SK-N-MC (cell line): ENCODE measurements at regions not wholly inside any gene's neighbourhood (a gene's known extent, or its start where the extent isn't known, plus 50 kb on each side); places are given as distances from the start of the nearest gene placed in this dataset.
A peak's percentile ranks its signal among the peaks of the same experiment; 100 is the strongest.

ENCODE experiments used
- DNase-seq: peaks from one replicate; pipeline ENCODE4 v3.0.0-alpha.2; 2011; ENCODE audit warnings: low read depth, low spot score
- H3K27ac ChIP-seq: fragments of 200-600 bp; sonication (generic); 2 replicates; pipeline ENCODE4 v1.5.1; 2016; ENCODE audit warnings: mixed run types
- H3K36me3 ChIP-seq: fragments of 200-600 bp; sonication (generic); 2 replicates; pipeline ENCODE4 v1.6.1; 2017; ENCODE audit warnings: antibody characterized with exemption, low read length, mixed read lengths; ENCODE audit not compliant: insufficient read depth
- H3K4me3 ChIP-seq: fragments of 200-600 bp; sonication (generic); 2 replicates; pipeline ENCODE4 v1.5.1; 2016
- H3K9ac ChIP-seq: fragments of 200-600 bp; sonication (generic); 2 replicates; pipeline ENCODE4 v1.8.0; 2017; ENCODE audit warnings: mixed run types, mixed read lengths; ENCODE audit not compliant: insufficient read length
- H3K9me3 ChIP-seq: fragments of 200-600 bp; sonication (generic); 2 replicates; pipeline ENCODE4 v1.6.1; 2017; ENCODE audit warnings: low read depth, mild to moderate bottlenecking, antibody characterized with exemption, low read length, moderate library complexity, mixed read lengths
- EZH2 ChIP-seq: fragments of 200-600 bp; sonication (generic); IDR thresholded peaks from one replicate; pipeline ENCODE4 v1.6.1; 2017; ENCODE audit warnings: antibody characterized with exemption
- FOXP2 ChIP-seq: optimal IDR thresholded peaks from 2 replicates; pipeline ENCODE3; 2011; ENCODE audit warnings: mild to moderate bottlenecking, moderate library complexity; ENCODE audit not compliant: insufficient read depth; ENCODE audit errors: extremely low read length, control extremely low read depth
- POLR2AphosphoS5 ChIP-seq: IDR thresholded peaks from 2 replicates; pipeline ENCODE4 v1.6.1; 2012; ENCODE audit warnings: mild to moderate bottlenecking, low read depth, low read length, borderline replicate concordance

DNA sequence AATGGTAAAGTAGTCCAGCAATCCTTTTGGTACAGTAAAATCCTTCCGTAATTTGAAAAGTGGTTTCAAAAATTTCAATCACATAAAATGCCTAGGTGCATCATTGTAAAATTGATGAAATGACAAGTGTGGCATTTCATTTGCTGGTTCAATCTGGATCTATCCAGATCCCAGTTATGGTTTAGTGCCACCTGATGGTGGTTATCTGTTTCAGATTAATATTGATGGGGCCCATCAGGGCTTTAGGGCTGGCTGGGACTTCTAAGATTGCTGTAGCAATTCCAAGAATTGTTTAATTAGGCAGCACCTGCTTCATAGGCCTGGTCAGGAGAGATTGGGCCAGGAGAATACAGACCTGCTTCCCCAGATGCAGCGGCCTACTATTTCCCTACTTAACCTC is 55.5 kb upstream of the PIK3C3 start:
- Histone ChIP-seq H3K36me3 (no peaks in the 10 kb centered on the region), H3K27ac (no peak overlapping the region), H3K9ac (no peak overlapping the region), H3K9me3 (peaks cover 3% of the 10 kb centered on the region; the same call in 1 of the 2 replicates), H3K4me3 (no peak overlapping the region)
- TF ChIP-seq EZH2 (no peak), FOXP2 (no peak), POLR2AphosphoS5 (no peak)
- no peak for DNase-seq

DNA sequence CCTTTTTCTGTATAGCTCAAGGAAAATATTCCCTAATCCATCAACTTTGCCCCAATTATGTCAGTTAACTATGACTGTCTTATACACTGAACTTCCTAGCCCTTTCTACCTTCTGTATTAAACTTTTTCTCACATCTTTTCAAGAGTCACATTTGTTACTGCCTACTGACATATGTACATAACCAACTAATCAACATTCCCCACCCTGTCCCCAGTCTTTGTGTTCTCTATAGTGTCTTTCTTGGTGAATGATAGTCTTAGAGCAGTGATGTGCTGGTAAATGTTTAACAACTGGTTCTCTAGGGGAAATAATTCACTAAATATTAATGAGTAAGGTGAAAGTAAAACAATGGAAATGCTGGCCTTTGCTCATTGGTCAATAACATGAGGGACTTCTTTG is 61.6 kb upstream of the PIK3C3 start:
- H3K9ac ChIP-seq, result no peak overlapping the region
- no peak overlapping the region for H3K27ac ChIP-seq
- no peak overlapping the region for H3K4me3 ChIP-seq
- H3K9me3 ChIP-seq, result peaks cover 3% of the 10 kb centered on the region; the same call in 1 of the 2 replicates
- H3K36me3 ChIP-seq, result no peaks in the 10 kb centered on the region
- DNase-seq, result no peak
- TF ChIP-seq POLR2AphosphoS5 (no peak), EZH2 (no peak), FOXP2 (no peak)

DNA sequence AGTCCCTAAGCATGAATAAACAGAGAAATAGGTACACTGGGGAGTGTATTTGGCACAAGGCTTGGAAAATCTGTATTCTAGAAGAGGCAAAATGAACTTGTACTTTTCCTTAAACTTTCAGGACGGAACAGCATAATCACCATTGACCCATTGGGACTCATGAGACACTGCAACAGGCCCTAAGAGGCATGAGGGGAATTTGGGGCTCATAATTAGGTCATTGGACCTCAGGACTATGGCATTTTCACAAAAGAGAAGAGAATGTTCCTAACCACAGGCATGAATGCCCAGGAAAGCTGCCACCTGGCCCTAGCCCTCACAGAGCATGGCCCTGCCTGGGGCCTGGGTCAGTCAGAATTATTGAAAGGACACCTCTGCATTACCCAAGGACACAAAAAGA is 67.9 kb upstream of the PIK3C3 start:
- H3K36me3 ChIP-seq, result no peaks in the 10 kb centered on the region
- DNase-seq, result no peak
- H3K4me3 ChIP-seq, result no peak overlapping the region
- no peaks in the 10 kb centered on the region for H3K9me3 ChIP-seq
- no peak overlapping the region for H3K9ac ChIP-seq
- no peak overlapping the region for H3K27ac ChIP-seq
- no peak for TF ChIP-seq EZH2
- TF ChIP-seq FOXP2, result no peak
- no peak for TF ChIP-seq POLR2AphosphoS5

DNA sequence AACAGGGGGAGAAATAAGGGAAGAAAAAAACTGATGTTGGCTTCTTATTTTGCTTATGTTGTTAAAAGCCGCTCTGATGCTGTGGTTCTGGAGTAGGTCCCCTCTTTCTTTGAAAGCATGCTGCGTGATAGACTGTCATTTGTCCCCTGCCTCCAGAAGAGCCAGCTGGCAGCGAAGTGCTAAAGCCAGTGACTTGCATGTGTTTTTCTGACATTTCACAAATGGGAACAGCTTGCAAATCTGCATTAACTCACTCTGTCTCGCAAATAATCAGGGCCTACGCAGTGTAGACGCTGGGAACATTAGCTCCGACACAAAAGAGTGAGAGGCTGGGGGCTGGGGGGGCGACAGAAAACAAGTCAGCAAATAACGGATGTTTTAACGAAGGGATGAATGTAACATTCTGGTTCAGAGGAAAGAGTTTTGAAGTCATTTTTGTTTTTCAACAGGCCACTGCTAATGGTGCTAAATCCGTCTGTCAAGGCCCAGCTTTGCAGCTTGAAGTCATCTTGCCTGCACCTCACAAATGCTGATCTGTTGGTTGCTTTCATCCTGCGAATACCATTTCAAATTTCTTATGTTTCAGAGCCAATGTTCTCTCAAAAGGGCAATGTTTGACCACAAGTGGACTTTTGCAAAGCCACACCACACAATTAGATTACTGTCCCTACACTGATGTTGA is 68.8 kb upstream of the PIK3C3 start:
- no peaks in the 10 kb centered on the region for H3K9me3 ChIP-seq
- no peak overlapping the region for H3K27ac ChIP-seq
- no peak overlapping the region for H3K9ac ChIP-seq
- DNase-seq, result no peak
- no peaks in the 10 kb centered on the region for H3K36me3 ChIP-seq
- TF ChIP-seq EZH2 (no peak), POLR2AphosphoS5 (no peak), FOXP2 (no peak)
- H3K4me3 ChIP-seq, result no peak overlapping the region

DNA sequence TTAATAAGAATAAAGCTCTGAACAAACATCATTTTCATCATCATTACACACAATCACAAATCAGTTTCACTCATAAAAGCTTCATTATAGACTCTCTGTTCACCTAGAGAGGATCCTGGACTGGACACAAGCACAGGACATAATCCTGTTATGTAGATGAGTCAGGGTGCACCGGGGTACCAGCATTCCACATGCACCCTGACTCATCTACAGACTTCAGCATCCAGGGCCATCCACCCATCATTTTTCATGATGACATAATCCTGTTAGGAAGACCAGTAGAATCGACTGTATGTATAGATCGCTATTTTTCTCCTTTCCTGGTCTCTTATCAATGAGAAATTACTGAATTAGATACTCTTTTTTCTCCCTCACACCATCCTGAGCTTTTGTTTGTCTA is 73.7 kb upstream of the PIK3C3 start:
- H3K36me3 ChIP-seq, result no peaks in the 10 kb centered on the region
- no peak for DNase-seq
- no peak overlapping the region for H3K4me3 ChIP-seq
- no peak overlapping the region for H3K27ac ChIP-seq
- H3K9me3 ChIP-seq, result no peaks in the 10 kb centered on the region
- no peak overlapping the region for H3K9ac ChIP-seq
- TF ChIP-seq POLR2AphosphoS5 (no peak), EZH2 (no peak), FOXP2 (no peak)

DNA sequence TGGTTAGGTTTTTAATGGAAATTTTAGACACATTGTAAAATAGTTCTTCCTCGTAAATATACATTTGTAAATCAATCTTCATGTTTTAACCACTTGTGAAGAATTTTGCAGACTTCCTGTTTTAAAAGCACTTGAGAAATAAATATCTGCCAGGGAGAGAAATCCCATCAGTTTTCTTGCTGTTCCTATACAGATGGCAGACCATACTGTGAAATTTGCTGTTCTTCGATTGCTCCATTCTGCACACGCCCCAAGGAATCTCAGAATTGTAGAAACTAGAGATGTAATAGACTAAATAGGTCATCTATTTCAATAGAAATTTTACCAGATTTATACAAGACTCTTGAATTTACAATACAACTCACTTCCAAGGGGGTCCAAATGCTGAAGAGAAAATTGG is 75.8 kb upstream of the PIK3C3 start:
- TF ChIP-seq FOXP2 (no peak), EZH2 (no peak), POLR2AphosphoS5 (no peak)
- no peak overlapping the region for H3K4me3 ChIP-seq
- H3K9ac ChIP-seq, result no peak overlapping the region
- H3K9me3 ChIP-seq, result no peaks in the 10 kb centered on the region
- H3K27ac ChIP-seq, result no peak overlapping the region
- H3K36me3 ChIP-seq, result no peaks in the 10 kb centered on the region
- DNase-seq, result peak; percentile 37

DNA sequence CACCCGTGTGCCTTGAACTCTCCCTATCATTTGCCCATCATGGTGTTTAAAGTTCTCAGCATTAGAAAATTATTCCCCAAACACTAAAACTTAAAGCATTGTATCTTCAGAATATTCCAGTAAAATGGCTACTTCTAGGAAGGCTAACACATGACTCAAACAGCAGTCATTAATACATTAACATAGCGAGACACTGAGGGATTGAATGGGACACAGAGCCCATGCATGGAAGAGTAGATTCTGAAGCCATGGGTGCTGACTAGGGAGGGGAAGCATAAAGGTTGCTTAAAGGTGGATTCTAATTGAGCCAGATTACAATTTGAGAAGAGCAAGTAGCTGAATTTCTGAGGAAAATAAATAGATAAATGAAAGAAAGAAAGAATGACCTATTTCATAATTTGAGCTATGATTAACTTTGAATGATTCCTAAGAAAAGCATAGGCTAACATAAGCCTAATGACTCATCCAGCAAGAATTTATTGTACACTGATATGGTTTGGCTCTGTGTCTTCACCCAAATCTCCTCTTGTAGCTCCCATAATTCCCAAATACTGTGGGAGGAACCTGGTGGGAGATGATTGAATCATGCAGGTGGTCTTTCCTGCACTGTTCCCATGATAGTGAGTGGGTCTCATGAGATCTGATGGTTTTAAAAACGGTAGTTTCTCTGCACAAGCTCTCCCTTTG is 79.8 kb upstream of the PIK3C3 start:
- no peak overlapping the region for H3K9ac ChIP-seq
- DNase-seq, result no peak
- H3K36me3 ChIP-seq, result no peaks in the 10 kb centered on the region
- H3K27ac ChIP-seq, result no peak overlapping the region
- H3K9me3 ChIP-seq, result no peaks in the 10 kb centered on the region
- TF ChIP-seq FOXP2 (no peak), POLR2AphosphoS5 (no peak), EZH2 (no peak)
- H3K4me3 ChIP-seq, result no peak overlapping the region

DNA sequence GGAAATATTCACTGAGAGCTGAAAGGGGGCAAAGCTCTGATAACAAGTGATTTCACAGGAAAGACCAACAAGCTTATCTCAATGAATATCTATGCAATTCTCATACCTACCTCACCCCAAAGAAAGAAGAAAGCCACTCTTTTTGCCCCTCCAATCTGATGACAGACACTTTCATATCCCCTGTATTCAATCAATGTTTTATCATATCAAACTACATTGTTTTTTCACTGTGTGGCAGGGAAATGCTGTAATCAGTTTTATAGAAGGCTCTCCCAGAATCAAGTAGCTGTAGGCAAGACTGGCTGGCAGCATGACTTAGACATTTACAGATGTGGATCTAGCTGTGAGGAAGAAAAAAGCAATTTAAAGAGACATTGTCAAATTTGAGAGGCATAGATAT is 81.3 kb upstream of the PIK3C3 start:
- H3K36me3 ChIP-seq, result no peaks in the 10 kb centered on the region
- H3K27ac ChIP-seq, result no peak overlapping the region
- H3K9me3 ChIP-seq, result no peaks in the 10 kb centered on the region
- DNase-seq, result no peak
- H3K9ac ChIP-seq, result no peak overlapping the region
- TF ChIP-seq EZH2, result no peak
- no peak for TF ChIP-seq FOXP2
- TF ChIP-seq POLR2AphosphoS5, result no peak
- no peak overlapping the region for H3K4me3 ChIP-seq

DNA sequence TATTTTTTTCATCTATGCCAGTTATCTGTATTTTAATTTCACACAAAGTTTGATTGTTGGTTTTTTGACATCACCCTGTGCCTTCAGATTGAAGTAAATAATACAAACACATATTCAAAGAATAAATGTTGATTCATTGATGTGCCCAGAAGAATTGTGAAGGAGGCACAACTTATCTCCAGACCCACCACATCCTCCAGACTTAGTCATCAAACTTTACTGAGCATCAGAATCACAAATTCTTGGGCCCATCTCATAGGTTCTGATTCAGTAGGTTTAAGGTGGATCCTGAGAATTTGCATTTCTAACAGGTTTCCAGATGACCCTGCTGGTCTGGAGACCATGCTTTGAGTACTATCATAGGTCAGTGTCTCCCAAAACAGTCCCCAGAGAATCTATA is 82.8 kb upstream of the PIK3C3 start:
- no peaks in the 10 kb centered on the region for H3K36me3 ChIP-seq
- TF ChIP-seq POLR2AphosphoS5 (no peak), FOXP2 (no peak), EZH2 (no peak)

More for the DNA sequence above, 82.8 kb upstream of the PIK3C3 start:
- Histone ChIP-seq H3K27ac (no peak overlapping the region), H3K9me3 (no peaks in the 10 kb centered on the region), H3K4me3 (no peak overlapping the region), H3K9ac (no peak overlapping the region)
- DNase-seq, result no peak
